Keratinocyte (primary cell): ENCODE measurements at regions not wholly inside any gene's neighbourhood (a gene's known extent, or its start where the extent isn't known, plus 50 kb on each side); places are given as distances from the start of the nearest gene placed in this dataset.

Experiments
- DNase-seq: peaks from one replicate; pipeline ENCODE4 v3.0.0-alpha.2; 2011; ENCODE audit warnings: low read depth, missing footprints, low spot score
- FAIRE-seq: peaks from 2 replicates; lab custom pipeline; 2011; peaks lifted over from hg19 to GRCh38; lab: Jason Lieb, UNC
- H2AFZ ChIP-seq: 2 replicates; pipeline ENCODE4 v1.6.0; 2012; ENCODE audit warnings: low read length, control low read depth, inconsistent platforms; ENCODE audit not compliant: control insufficient read depth
- H3K27ac ChIP-seq: 2 replicates; pipeline ENCODE4 v1.5.1; 2011; ENCODE audit warnings: low read length; ENCODE audit not compliant: control insufficient read depth, insufficient read depth
- H3K27me3 ChIP-seq: 3 replicates; pipeline ENCODE4 v1.6.0; 2011; ENCODE audit warnings: low read length; ENCODE audit not compliant: control insufficient read depth, insufficient read depth; ENCODE audit errors: extremely low read depth
- H3K36me3 ChIP-seq, 2 experiments: 2 replicates in 1 of 2; 3 replicates in 1 of 2; pipeline ENCODE4 v1.5.1; 2011; ENCODE audit warnings: low read length in 2 of 2, mild to moderate bottlenecking in 1 of 2; ENCODE audit not compliant: control insufficient read depth in 2 of 2, insufficient read depth in 2 of 2; ENCODE audit errors: extremely low read depth in 1 of 2
- H3K4me1 ChIP-seq: 3 replicates; pipeline ENCODE4 v1.5.1; 2011; ENCODE audit warnings: low read length; ENCODE audit not compliant: control insufficient read depth, insufficient read depth; ENCODE audit errors: extremely low read depth
- H3K4me2 ChIP-seq: 3 replicates; pipeline ENCODE4 v1.6.0; 2011; ENCODE audit warnings: low read depth, low read length; ENCODE audit not compliant: control insufficient read depth, insufficient read depth; ENCODE audit errors: extremely low read depth
- H3K4me3 ChIP-seq, 3 experiments: fragments of 200-600 bp in 1 of 3; sonication (generic) in 1 of 3; 2 replicates in 2 of 3; 3 replicates in 1 of 3; pipeline ENCODE4 v1.5.1; 2011 to 2016; ENCODE audit warnings: low read length in 3 of 3, mild to moderate bottlenecking in 3 of 3, control low read depth in 2 of 3, inconsistent platforms in 1 of 3, low read depth in 1 of 3, mixed read lengths in 1 of 3, mixed run types in 1 of 3, moderate library complexity in 1 of 3; ENCODE audit not compliant: control insufficient read depth in 2 of 3, insufficient read depth in 2 of 3; ENCODE audit errors: extremely low read depth in 1 of 3
- H3K79me2 ChIP-seq: 2 replicates; pipeline ENCODE4 v1.6.0; 2012; ENCODE audit warnings: low read length; ENCODE audit not compliant: control insufficient read depth, insufficient read depth
- H3K9ac ChIP-seq: 3 replicates; pipeline ENCODE4 v1.6.0; 2011; ENCODE audit warnings: low read length; ENCODE audit not compliant: control insufficient read depth, insufficient read depth; ENCODE audit errors: extremely low read depth
- H3K9me1 ChIP-seq: 3 replicates; pipeline ENCODE4 v1.6.0; 2011; ENCODE audit warnings: low read length; ENCODE audit not compliant: control insufficient read depth, insufficient read depth; ENCODE audit errors: extremely low read depth
- H3K9me3 ChIP-seq: 2 replicates; pipeline ENCODE4 v1.5.1; 2012; ENCODE audit warnings: low read depth, low read length; ENCODE audit not compliant: control insufficient read depth
- H4K20me1 ChIP-seq: 3 replicates; pipeline ENCODE4 v1.6.0; 2011; ENCODE audit warnings: low read length; ENCODE audit not compliant: control insufficient read depth, insufficient read depth; ENCODE audit errors: extremely low read depth
- EZH2 ChIP-seq: IDR thresholded peaks from one replicate; pipeline ENCODE4 v1.6.1; 2012; ENCODE audit warnings: inconsistent platforms, mild to moderate bottlenecking, low read length, moderate library complexity
- dilution Hi-C: fragments of 300-500 bp; cut with MboI; formaldehyde crosslinking; loops from one replicate; pipeline ENCODE4 v1.7.0; 2020; ENCODE audit warnings: low sequenced_read_pairs; ENCODE audit not compliant: extremely low pct_ligation_motif_present
- TF ChIP-seq, protein P1 (sequence below), 3 experiments: IDR thresholded peaks in 1 of 3; conservative IDR thresholded peaks in 1 of 3; optimal IDR thresholded peaks in 1 of 3; 2 replicates in 2 of 3; 3 replicates in 1 of 3; pipeline versions ENCODE3 to v1.5.1; 2011; ENCODE audit warnings: low read length in 3 of 3, mild to moderate bottlenecking in 3 of 3, moderate library complexity in 2 of 3, control low read depth in 1 of 3, inconsistent platforms in 1 of 3; ENCODE audit not compliant: insufficient read depth in 2 of 3; ENCODE audit errors: extremely low read depth in 1 of 3

- Histone ChIP-seq H3K27me3 (no peaks in the 10 kb centered on the region), H3K4me3 (no peak overlapping the region), H4K20me1 (no peaks in the 10 kb centered on the region), H3K9me1 (no peaks in the 10 kb centered on the region), H2AFZ (no peak overlapping the region), H3K4me2 (no peak overlapping the region), H3K27ac (no peak overlapping the region), H3K79me2 (no peaks in the 10 kb centered on the region), H3K9ac (no peak overlapping the region), H3K9me3 (no peaks in the 10 kb centered on the region), H3K4me1 (peaks cover 6% of the 10 kb centered on the region), H3K36me3 (no peaks in the 10 kb centered on the region)
- DNase-seq (no peak), FAIRE-seq (no peak)
- dilution Hi-C loops = no loop called here
- TF ChIP-seq EZH2 = no peak
- TF ChIP-seq, protein P1, sequence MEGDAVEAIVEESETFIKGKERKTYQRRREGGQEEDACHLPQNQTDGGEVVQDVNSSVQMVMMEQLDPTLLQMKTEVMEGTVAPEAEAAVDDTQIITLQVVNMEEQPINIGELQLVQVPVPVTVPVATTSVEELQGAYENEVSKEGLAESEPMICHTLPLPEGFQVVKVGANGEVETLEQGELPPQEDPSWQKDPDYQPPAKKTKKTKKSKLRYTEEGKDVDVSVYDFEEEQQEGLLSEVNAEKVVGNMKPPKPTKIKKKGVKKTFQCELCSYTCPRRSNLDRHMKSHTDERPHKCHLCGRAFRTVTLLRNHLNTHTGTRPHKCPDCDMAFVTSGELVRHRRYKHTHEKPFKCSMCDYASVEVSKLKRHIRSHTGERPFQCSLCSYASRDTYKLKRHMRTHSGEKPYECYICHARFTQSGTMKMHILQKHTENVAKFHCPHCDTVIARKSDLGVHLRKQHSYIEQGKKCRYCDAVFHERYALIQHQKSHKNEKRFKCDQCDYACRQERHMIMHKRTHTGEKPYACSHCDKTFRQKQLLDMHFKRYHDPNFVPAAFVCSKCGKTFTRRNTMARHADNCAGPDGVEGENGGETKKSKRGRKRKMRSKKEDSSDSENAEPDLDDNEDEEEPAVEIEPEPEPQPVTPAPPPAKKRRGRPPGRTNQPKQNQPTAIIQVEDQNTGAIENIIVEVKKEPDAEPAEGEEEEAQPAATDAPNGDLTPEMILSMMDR (optimal IDR thresholded peaks at IDR 0.05 in 1 of 3, IDR thresholded peaks at IDR 0.05 in 1 of 3, conservative IDR thresholded peaks at IDR 0.05 in 1 of 3; ENCODE audit: extremely low read depth in 1 of 3, insufficient read depth in 2 of 3, low read length in 3 of 3) = no peak
Observed at GRCh38 chr2:182616471-182617393, 99.3 kb upstream of the DNAJC10 start.

DNA sequence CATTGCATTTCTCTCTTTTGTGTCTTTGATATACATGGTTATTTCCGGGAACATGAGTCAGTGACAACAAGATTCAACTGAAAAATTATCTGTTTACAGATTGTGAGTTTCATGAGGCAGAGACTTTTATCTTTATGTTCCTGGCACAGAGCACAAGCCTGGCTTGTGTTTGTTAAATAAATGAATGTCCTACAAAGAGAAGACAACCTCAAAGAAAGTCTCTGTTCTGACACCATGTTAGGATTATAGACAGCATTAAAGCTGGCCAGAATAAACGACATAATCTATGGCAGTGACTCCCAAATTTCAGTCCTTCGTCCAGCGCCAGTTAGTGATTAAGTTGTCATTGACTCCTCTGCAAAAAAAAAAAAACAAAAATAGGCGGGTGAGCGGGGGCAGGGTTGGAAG lies 97.4 kb upstream of the DNAJC10 start:
- no peaks in the 10 kb centered on the region for H4K20me1 ChIP-seq
- H3K9ac ChIP-seq = no peak overlapping the region
- H3K9me1 ChIP-seq = no peaks in the 10 kb centered on the region
- H3K27me3 ChIP-seq = no peaks in the 10 kb centered on the region
- H3K27ac ChIP-seq = no peak overlapping the region
- no peak overlapping the region for H3K4me2 ChIP-seq
- no peaks in the 10 kb centered on the region for H3K36me3 ChIP-seq
- dilution Hi-C loops = no loop called here
- H3K9me3 ChIP-seq = no peaks in the 10 kb centered on the region
- H3K4me3 ChIP-seq = no peak overlapping the region
- H3K79me2 ChIP-seq = no peaks in the 10 kb centered on the region
- TF ChIP-seq, protein P1 (optimal IDR thresholded peaks at IDR 0.05 in 1 of 3, IDR thresholded peaks at IDR 0.05 in 1 of 3, conservative IDR thresholded peaks at IDR 0.05 in 1 of 3; ENCODE audit: extremely low read depth in 1 of 3, insufficient read depth in 2 of 3, low read length in 3 of 3) = no peak
- no peak for TF ChIP-seq EZH2
- H2AFZ ChIP-seq = no peak overlapping the region
- H3K4me1 ChIP-seq = peaks cover 6% of the 10 kb centered on the region
- no peak for DNase-seq
- FAIRE-seq = no peak
